Mucosa of descending colon (tissue), 3 donors: ENCODE measurements at regions not wholly inside any gene's neighbourhood (a gene's known extent, or its start where the extent isn't known, plus 50 kb on each side); places are given as distances from the start of the nearest gene placed in this dataset.

Source experiments
- ATAC-seq: fragments of 200-7000 bp; cut with Tn5 transposase; one replicate; pipeline ENCODE4 v1.9.1; 2020; ENCODE audit warnings: mild to moderate bottlenecking, moderate library complexity
- DNase-seq, 3 donors: peaks; one replicate each; pipeline ENCODE4 v3.0.0-alpha.2; 2020
- H3K36me3 ChIP-seq: fragments of 200-600 bp; one replicate; pipeline ENCODE4 v1.8.0; 2021; ENCODE audit warnings: low read depth, mild to moderate bottlenecking
- H3K4me1 ChIP-seq: fragments of 200-600 bp; one replicate; pipeline ENCODE4 v1.8.0; 2021; ENCODE audit warnings: low read depth, mild to moderate bottlenecking
- H3K4me3 ChIP-seq: fragments of 200-600 bp; one replicate; pipeline ENCODE4 v1.8.0; 2021; ENCODE audit warnings: mild to moderate bottlenecking
- H3K9me3 ChIP-seq: fragments of 200-600 bp; one replicate; pipeline ENCODE4 v1.8.0; 2021; ENCODE audit warnings: mild to moderate bottlenecking
- CTCF ChIP-seq: fragments of 200-600 bp; IDR thresholded peaks from one replicate; pipeline ENCODE4 v1.8.0; 2022; ENCODE audit warnings: antibody characterized with exemption, mild to moderate bottlenecking
- intact Hi-C, 2 donors: fragments of 100-400 bp; cut with DNase I in 1 of 2; cut with micrococcal nuclease in 1 of 2; formaldehyde crosslinking; loops; one replicate each; pipeline versions ENCODE4 v1.11.0 to v1.11.1; 2022; cut with DNase I, micrococcal nuclease
- donor health status: DM: no; HTN: no; CAD: no; lungs with moderate emphysema.
- donor health status: DM: no; HTN: no; CAD: no.
- donor health status: DM: no; HTN: yes; CAD: no.

- ATAC-seq (no peak), DNase-seq (no peak)
- intact Hi-C loops = no loop called here
- H3K4me3 ChIP-seq = no peak overlapping the region
- no peaks in the 10 kb centered on the region for H3K4me1 ChIP-seq
- H3K36me3 ChIP-seq = no peaks in the 10 kb centered on the region
- H3K9me3 ChIP-seq = no peaks in the 10 kb centered on the region
- TF ChIP-seq CTCF = no peak
Observed at GRCh38 chr2:143949121-143949848, 570.6 kb downstream of the ZEB2 start.

GRCh38 chr2:143948710-143949109 is 571.2 kb downstream of the ZEB2 start:
- no peak for DNase-seq
- no peaks in the 10 kb centered on the region for H3K36me3 ChIP-seq
- intact Hi-C loops = no loop called here
- H3K4me3 ChIP-seq = no peak overlapping the region
- H3K9me3 ChIP-seq = no peaks in the 10 kb centered on the region
- H3K4me1 ChIP-seq = no peaks in the 10 kb centered on the region
- no peak for TF ChIP-seq CTCF
- ATAC-seq = no peak

- H3K4me3 ChIP-seq = no peak overlapping the region
- TF ChIP-seq CTCF = no peak
- intact Hi-C loops = no loop called here
- no peaks in the 10 kb centered on the region for H3K9me3 ChIP-seq
- no peaks in the 10 kb centered on the region for H3K4me1 ChIP-seq
- ATAC-seq = no peak
- H3K36me3 ChIP-seq = no peaks in the 10 kb centered on the region
- DNase-seq = no peak
Observed at GRCh38 chr2:143946436-143947391, 573.2 kb downstream of the ZEB2 start.

GRCh38 chr2:143942486-143942885 is 577.4 kb downstream of the ZEB2 start:
- H3K4me1 ChIP-seq = no peaks in the 10 kb centered on the region
- DNase-seq (no peak), ATAC-seq (no peak)
- intact Hi-C loops = no loop called here
- no peaks in the 10 kb centered on the region for H3K36me3 ChIP-seq
- H3K9me3 ChIP-seq = no peaks in the 10 kb centered on the region
- H3K4me3 ChIP-seq = no peak overlapping the region
- no peak for TF ChIP-seq CTCF

GRCh38 chr2:143940720-143941119 is 579.2 kb downstream of the ZEB2 start:
- DNase-seq (no peak), ATAC-seq (no peak)
- intact Hi-C loops = no loop called here
- TF ChIP-seq CTCF = no peak
- H3K4me1 ChIP-seq = peaks cover 6% of the 10 kb centered on the region
- no peak overlapping the region for H3K4me3 ChIP-seq
- no peaks in the 10 kb centered on the region for H3K9me3 ChIP-seq
- H3K36me3 ChIP-seq = no peaks in the 10 kb centered on the region
